Gastroesophageal sphincter (tissue), 4 donors: ENCODE measurements at regions not wholly inside any gene's neighbourhood (a gene's known extent, or its start where the extent isn't known, plus 50 kb on each side); places are given as distances from the start of the nearest gene placed in this dataset.

Experiments
- ATAC-seq: fragments of 150-250 bp; one replicate; pipeline ENCODE4 v1.9.1; 2016; ENCODE audit warnings: mild to moderate bottlenecking, moderate library complexity
- H3K27ac ChIP-seq, 4 donors: fragments of 200-600 bp; sonication (generic) in 3 of 4; 1 replicate in 3 of 4; 2 replicates in 1 of 4; pipeline ENCODE4 v1.5.1; 2016 to 2019
- H3K27me3 ChIP-seq: fragments of 200-600 bp; sonication (generic); one replicate; pipeline ENCODE4 v1.5.1; 2019
- H3K36me3 ChIP-seq, 2 donors: fragments of 200-600 bp; sonication (generic); one replicate each; pipeline ENCODE4 v1.5.1; 2019; ENCODE audit warnings: control low read depth in 1 of 2
- H3K4me1 ChIP-seq, 3 donors: fragments of 200-600 bp; sonication (generic); 1 replicate in 2 of 3; 2 replicates in 1 of 3; pipeline ENCODE4 v1.5.1; 2016 to 2019; ENCODE audit warnings: control low read depth in 2 of 3
- H3K4me3 ChIP-seq, 2 donors: fragments of 200-600 bp; sonication (generic); one replicate each; pipeline ENCODE4 v1.5.1; 2019; ENCODE audit warnings: mild to moderate bottlenecking in 1 of 2, moderate library complexity in 1 of 2
- H3K9me3 ChIP-seq, 3 donors: fragments of 200-600 bp; sonication (generic); one replicate each; pipeline ENCODE4 v1.5.1; 2017 to 2019; ENCODE audit warnings: control low read depth in 2 of 3
- EP300 ChIP-seq: sonication (generic); formaldehyde crosslinking; IDR thresholded peaks from one replicate; pipeline ENCODE4 v1.6.1; 2017; ENCODE audit warnings: antibody characterized with exemption, mild to moderate bottlenecking
- POLR2A ChIP-seq, 2 donors: fragments of 450-650 bp; IDR thresholded peaks; one replicate each; pipeline ENCODE4 v1.6.1; 2017; ENCODE audit warnings: antibody characterized with exemption in 2 of 2, mild to moderate bottlenecking in 2 of 2, moderate library complexity in 1 of 2
- POLR2AphosphoS5 ChIP-seq: sonication (generic); formaldehyde crosslinking; IDR thresholded peaks from one replicate; pipeline ENCODE4 v1.6.1; 2017; ENCODE audit warnings: antibody characterized with exemption
- WGBS, 2 donors: methylation state at CpG; one replicate each; pipeline ENCODE4 v1.1.5; 2018; ENCODE audit warnings: low coverage in 1 of 2; 5-methylcytosine and 5-hydroxymethylcytosine counted together
- TF ChIP-seq, protein P1 (sequence below), 4 experiments: fragments of 200-600 bp in 2 of 4; fragments of 450-650 bp in 2 of 4; sonication (generic) in 1 of 4; IDR thresholded peaks; one replicate each; pipeline ENCODE4 v1.5.1; 2017 to 2019; ENCODE audit warnings: antibody characterized with exemption in 4 of 4, mild to moderate bottlenecking in 2 of 4, moderate library complexity in 2 of 4

DNA sequence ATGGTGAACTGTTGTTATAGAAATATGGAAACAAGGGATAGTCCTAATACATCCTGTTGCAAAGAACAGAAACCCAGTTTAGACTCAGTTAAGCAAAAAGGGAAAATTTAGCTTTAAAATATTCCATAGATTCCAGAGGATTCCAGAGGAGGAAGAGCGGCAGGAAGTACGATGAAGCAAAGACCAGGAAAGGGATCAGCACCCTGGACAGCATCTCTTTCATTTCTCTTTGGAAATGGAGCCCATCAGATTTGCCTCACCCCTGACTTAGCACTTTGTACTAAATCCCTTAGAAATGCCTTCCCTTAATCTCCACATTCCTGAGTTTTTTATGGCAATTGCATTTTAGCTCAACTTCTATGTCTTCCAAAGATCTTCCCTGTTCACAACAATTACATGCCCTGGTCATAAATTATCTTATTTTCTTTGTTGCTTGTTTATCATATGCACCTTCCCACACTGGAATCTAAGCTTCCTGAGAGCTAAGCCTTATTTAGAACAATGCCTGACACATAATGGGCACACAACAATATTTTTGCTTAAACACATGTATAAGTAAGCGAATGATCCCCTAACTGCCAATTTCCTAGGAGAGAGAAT is 150.0 kb upstream of the RBFOX1 start:
- ATAC-seq: no peak

DNA sequence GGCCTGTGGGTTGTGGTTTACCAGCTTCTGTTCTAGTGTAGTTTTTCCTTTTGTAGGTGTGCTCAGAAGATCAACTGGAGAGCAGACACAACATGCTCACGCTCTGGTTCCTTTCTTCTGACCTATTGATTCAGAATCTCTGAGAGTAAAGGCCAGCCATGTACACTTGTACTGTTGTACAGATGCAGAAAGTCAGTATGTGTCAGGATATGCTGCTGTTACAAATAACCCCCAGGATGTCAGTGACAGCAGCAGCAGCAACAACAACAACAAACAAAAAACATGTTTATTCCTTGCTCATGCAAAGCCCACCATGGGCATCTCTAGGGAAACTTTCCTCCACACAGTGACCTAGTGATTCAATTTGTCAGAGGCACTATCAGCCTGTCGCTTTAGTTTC is 154.8 kb upstream of the RBFOX1 start:
- no peak for ATAC-seq
- TF ChIP-seq EP300: no peak
- TF ChIP-seq POLR2A (IDR thresholded peaks at IDR 0.05): no peak
- no peak for TF ChIP-seq POLR2AphosphoS5
- TF ChIP-seq, protein P1, sequence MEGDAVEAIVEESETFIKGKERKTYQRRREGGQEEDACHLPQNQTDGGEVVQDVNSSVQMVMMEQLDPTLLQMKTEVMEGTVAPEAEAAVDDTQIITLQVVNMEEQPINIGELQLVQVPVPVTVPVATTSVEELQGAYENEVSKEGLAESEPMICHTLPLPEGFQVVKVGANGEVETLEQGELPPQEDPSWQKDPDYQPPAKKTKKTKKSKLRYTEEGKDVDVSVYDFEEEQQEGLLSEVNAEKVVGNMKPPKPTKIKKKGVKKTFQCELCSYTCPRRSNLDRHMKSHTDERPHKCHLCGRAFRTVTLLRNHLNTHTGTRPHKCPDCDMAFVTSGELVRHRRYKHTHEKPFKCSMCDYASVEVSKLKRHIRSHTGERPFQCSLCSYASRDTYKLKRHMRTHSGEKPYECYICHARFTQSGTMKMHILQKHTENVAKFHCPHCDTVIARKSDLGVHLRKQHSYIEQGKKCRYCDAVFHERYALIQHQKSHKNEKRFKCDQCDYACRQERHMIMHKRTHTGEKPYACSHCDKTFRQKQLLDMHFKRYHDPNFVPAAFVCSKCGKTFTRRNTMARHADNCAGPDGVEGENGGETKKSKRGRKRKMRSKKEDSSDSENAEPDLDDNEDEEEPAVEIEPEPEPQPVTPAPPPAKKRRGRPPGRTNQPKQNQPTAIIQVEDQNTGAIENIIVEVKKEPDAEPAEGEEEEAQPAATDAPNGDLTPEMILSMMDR (IDR thresholded peaks at IDR 0.05): no peak
- H3K4me3 ChIP-seq: no peak overlapping the region

More for the DNA sequence above, 150.0 kb upstream of the RBFOX1 start:
- no peaks in the 10 kb centered on the region for H3K36me3 ChIP-seq
- WGBS, 2 donors: 3 to 67% methylated on average over 2 to 3 of the region's 3 CpGs
- no peak overlapping the region for H3K27ac ChIP-seq
- peaks cover 0 to 7% (median 0%) of the 10 kb centered on the region in 3 donors for H3K9me3 ChIP-seq
- TF ChIP-seq POLR2A (IDR thresholded peaks at IDR 0.05): no peak
- no peak for TF ChIP-seq POLR2AphosphoS5
- no peak for TF ChIP-seq EP300
- TF ChIP-seq, protein P1 (IDR thresholded peaks at IDR 0.05): no peak
- H3K27me3 ChIP-seq: no peaks in the 10 kb centered on the region
- no peaks in the 10 kb centered on the region for H3K4me1 ChIP-seq
- H3K4me3 ChIP-seq: no peak overlapping the region

DNA sequence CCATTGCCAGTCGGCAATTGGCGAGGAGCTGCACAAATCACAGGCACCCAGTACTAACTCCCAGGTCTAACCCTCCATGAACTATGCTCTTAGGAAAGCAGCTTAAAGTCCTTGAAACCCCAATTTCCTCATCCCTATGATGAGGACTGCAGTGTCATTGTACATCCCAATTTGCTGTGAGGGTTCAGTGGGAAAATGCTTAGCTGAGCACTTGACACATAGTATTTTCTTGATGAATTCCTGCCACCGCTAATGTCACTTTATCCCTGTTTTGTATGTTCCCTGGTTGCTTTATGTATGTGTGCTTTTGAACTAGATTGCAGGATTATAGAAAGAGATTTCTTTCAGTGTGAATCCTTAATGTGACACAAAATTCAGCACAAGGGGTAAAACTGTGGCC is 161.5 kb upstream of the RBFOX1 start:
- 81 to 90% methylated on average over 3 of the region's 3 CpGs for WGBS, 2 donors
- no peaks in the 10 kb centered on the region for H3K27me3 ChIP-seq
- H3K36me3 ChIP-seq: no peaks in the 10 kb centered on the region
- no peak overlapping the region for H3K27ac ChIP-seq
- H3K4me1 ChIP-seq: no peaks in the 10 kb centered on the region
- no peak for ATAC-seq
- no peak for TF ChIP-seq EP300
- no peak for TF ChIP-seq POLR2A (IDR thresholded peaks at IDR 0.05)
- TF ChIP-seq, protein P1 (IDR thresholded peaks at IDR 0.05): no peak
- TF ChIP-seq POLR2AphosphoS5: no peak
- no peak overlapping the region for H3K4me3 ChIP-seq
- peaks cover 0 to 4% (median 0%) of the 10 kb centered on the region in 3 donors for H3K9me3 ChIP-seq

More for the DNA sequence above, 154.8 kb upstream of the RBFOX1 start:
- Histone ChIP-seq H3K27ac (no peak overlapping the region), H3K4me1 (no peaks in the 10 kb centered on the region), H3K36me3 (no peaks in the 10 kb centered on the region), H3K27me3 (no peaks in the 10 kb centered on the region), H3K9me3 (peaks cover 0 to 7% (median 0%) of the 10 kb centered on the region in 3 donors)
- WGBS, 2 donors: 71 to 72% methylated on average over 1 to 2 of the region's 2 CpGs

DNA sequence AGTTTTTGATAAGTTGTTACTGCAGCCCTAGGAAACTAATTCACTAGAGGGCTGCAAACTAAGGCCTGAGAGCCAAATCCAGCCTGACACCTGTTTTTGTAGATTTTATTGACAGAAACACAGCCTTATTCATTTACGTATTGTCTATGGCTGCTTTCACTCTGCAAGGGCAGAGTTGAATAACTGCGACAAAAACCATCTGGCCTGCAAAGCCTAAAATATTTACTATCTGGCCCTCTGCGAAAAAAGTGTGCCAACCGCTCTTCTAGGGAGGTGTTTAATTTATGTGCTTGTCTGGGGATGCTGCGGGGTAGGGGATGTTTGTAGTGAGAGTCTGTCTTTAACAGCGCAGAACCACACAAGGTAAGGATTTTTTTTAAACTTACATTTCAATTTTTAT is 165.0 kb upstream of the RBFOX1 start:
- Histone ChIP-seq H3K4me1 (no peaks in the 10 kb centered on the region), H3K27me3 (no peaks in the 10 kb centered on the region), H3K36me3 (no peaks in the 10 kb centered on the region), H3K27ac (no peak overlapping the region), H3K4me3 (no peak overlapping the region), H3K9me3 (peaks cover 0 to 4% (median 0%) of the 10 kb centered on the region in 3 donors)
- WGBS, 2 donors: 25 to 44% methylated on average over 6 of the region's 6 CpGs
- no peak for ATAC-seq
- TF ChIP-seq POLR2AphosphoS5 (no peak), POLR2A (IDR thresholded peaks at IDR 0.05) (no peak), EP300 (no peak)
- TF ChIP-seq, protein P1 (IDR thresholded peaks at IDR 0.05): no peak

DNA sequence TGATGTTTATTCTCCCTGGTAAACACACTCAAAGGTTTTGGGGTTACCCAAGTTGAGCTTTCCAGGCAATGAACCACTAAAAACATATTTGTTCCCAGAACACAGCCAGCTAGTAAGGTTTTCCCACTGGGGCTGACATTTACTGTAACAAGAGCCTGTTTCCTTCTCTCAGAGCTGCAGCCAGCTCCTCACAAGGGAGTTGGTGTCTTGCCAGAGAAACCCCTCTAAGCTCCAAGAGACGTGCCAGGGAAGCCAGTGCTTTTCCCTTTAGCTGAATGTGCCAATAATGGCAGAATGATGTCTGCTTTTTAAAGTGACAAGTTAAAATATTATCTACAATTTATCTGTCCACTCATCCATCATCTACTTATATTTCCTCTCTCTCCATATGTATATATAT is 170.8 kb upstream of the RBFOX1 start:
- Histone ChIP-seq H3K4me1 (no peaks in the 10 kb centered on the region), H3K27me3 (no peaks in the 10 kb centered on the region), H3K4me3 (no peak overlapping the region), H3K36me3 (no peaks in the 10 kb centered on the region), H3K9me3 (no peaks in the 10 kb centered on the region), H3K27ac (no peak overlapping the region)
- WGBS, 2 donors: 0 to 23% methylated on average over 1 of the region's 1 CpG
- ATAC-seq: no peak
- TF ChIP-seq EP300: no peak
- TF ChIP-seq POLR2A (IDR thresholded peaks at IDR 0.05): no peak
- TF ChIP-seq, protein P1 (IDR thresholded peaks at IDR 0.05): no peak
- no peak for TF ChIP-seq POLR2AphosphoS5
